ENCODE measurements at regions not wholly inside any gene's neighbourhood (a gene's known extent, or its start where the extent isn't known, plus 50 kb on each side); places are given as distances from the start of the nearest gene placed in this dataset.

DNA sequence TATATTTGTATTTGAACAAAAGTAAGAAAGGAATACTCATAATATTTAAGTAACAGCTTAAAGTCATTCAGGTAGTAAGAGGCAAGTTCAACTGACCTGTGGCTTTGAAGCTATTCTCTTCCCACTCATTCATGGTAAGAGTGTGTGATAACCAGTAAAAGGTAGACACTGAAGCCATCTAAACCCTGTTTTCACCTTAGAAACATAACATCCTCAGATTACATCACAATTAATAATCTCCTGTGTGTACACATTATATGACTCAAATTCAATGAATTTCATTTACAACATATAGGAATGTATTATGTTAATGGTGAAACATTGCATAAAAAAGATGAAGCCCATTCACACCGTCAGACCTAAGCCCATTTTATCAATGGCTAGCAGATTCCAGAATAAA, 364.8 kb upstream of the SNX7 start:
- in situ Hi-C loops (cut with MboI) (no loop called here), intact Hi-C loops (cut with micrococcal nuclease; ENCODE audit: unreplicated experiment) (no loop called here)
- Histone ChIP-seq H3K27me3 (replicated peaks in 1 of 2; ENCODE audit: control insufficient read depth in 2 of 2, insufficient read depth in 2 of 2, low read length in 1 of 2) (no peaks in the 10 kb centered on the region), H3K4me2 (ENCODE audit: control insufficient read depth, insufficient read depth) (no peak overlapping the region), H3K9me3 (replicated peaks; ENCODE audit: control insufficient read depth, insufficient read depth, low read length) (no peaks in the 10 kb centered on the region), H2AFZ (ENCODE audit: control insufficient read depth, low read depth, low read length) (no peak overlapping the region), H3K79me2 (ENCODE audit: control insufficient read depth, insufficient read depth, low read length) (no peaks in the 10 kb centered on the region), H3K27ac (ENCODE audit: control insufficient read depth, insufficient read depth) (no peak overlapping the region), H3K36me3 (ENCODE audit: control insufficient read depth in 2 of 2, insufficient read depth in 2 of 2, low read length in 1 of 2) (no peaks in the 10 kb centered on the region), H3K4me1 (ENCODE audit: control insufficient read depth, insufficient read depth, low read length) (no peaks in the 10 kb centered on the region), H3K9ac (ENCODE audit: control insufficient read depth, insufficient read depth, low read length) (no peak overlapping the region), H3K4me3 (no peak overlapping the region), H4K20me1 (ENCODE audit: control insufficient read depth, insufficient read depth) (no peaks in the 10 kb centered on the region)
- ChIA-PET CTCF (no interaction called here), POLR2A (interaction anchor here (0.6 kb wide), 1 partner anchor 113 kb away, joined by 3 read pairs; no protein-coding TSS in a partner anchor), RAD21 (ENCODE audit: unreplicated experiment) (interaction anchor here (0.7 kb wide), 1 partner anchor 1078 kb away, joined by 3 read pairs; no protein-coding TSS in a partner anchor), SMC1A (ENCODE audit: uncharacterized antibody, unreplicated experiment) (no interaction called here)
- FAIRE-seq (no peak), ATAC-seq (no peak), DNase-seq (ENCODE audit: low read depth, low spot score) (no peak)
- WGBS (ENCODE audit: insufficient coverage, insufficient replicate concordance, low lambda C conversion rate, missing lambda C conversion rate): 7% methylated on average over 1 of the region's 1 CpG
- TF ChIP-seq CREM (IDR thresholded peaks at IDR 0.05; ENCODE audit: low read depth) (no peak), IRF4 (IDR thresholded peaks at IDR 0.05; ENCODE audit: low read depth, low read length) (no peak), HDAC6 (IDR thresholded peaks at IDR 0.05; ENCODE audit: unreplicated experiment) (no peak), ASH2L (IDR thresholded peaks at IDR 0.05; ENCODE audit: borderline replicate concordance, low read depth) (no peak), EGR1 (IDR thresholded peaks at IDR 0.05; ENCODE audit: borderline replicate concordance in 1 of 2, low read depth in 2 of 2, low read length in 2 of 2) (no peak)
- TF ChIP-seq, protein P1, sequence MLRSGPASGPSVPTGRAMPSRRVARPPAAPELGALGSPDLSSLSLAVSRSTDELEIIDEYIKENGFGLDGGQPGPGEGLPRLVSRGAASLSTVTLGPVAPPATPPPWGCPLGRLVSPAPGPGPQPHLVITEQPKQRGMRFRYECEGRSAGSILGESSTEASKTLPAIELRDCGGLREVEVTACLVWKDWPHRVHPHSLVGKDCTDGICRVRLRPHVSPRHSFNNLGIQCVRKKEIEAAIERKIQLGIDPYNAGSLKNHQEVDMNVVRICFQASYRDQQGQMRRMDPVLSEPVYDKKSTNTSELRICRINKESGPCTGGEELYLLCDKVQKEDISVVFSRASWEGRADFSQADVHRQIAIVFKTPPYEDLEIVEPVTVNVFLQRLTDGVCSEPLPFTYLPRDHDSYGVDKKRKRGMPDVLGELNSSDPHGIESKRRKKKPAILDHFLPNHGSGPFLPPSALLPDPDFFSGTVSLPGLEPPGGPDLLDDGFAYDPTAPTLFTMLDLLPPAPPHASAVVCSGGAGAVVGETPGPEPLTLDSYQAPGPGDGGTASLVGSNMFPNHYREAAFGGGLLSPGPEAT (IDR thresholded peaks at IDR 0.05; ENCODE audit: low read depth): no peak
- BruUV-seq (replicated peaks): no TSS peak

DNA sequence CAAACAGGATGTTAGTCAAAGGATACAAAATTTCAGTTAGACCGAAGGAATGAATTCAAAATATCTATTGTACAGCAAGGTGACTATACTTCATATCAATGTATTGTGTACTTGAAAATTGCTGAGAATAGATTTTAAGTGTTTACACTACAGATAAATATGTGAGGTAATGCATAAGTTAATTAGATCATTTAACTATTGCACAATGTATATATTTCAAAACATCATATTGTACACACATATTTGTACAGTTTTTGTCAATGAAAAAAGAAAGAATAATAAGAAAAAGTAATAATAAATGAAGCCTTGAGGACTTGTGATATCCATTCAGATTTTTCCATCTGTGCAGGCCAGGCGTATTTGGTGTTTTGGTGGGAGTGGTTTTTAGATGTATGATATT, 367.4 kb upstream of the SNX7 start:
- H3K4me2 ChIP-seq (ENCODE audit: control insufficient read depth, insufficient read depth): no peak overlapping the region
- no peak overlapping the region for H3K9ac ChIP-seq (ENCODE audit: control insufficient read depth, insufficient read depth, low read length)
- no peaks in the 10 kb centered on the region for H3K4me1 ChIP-seq (ENCODE audit: control insufficient read depth, insufficient read depth, low read length)
- RAD21 ChIA-PET (ENCODE audit: unreplicated experiment): no interaction called here
- no peak overlapping the region for H3K27ac ChIP-seq (ENCODE audit: control insufficient read depth, insufficient read depth)
- H3K27me3 ChIP-seq (replicated peaks in 1 of 2; ENCODE audit: control insufficient read depth in 2 of 2, insufficient read depth in 2 of 2, low read length in 1 of 2): no peaks in the 10 kb centered on the region
- DNase-seq (ENCODE audit: low read depth, low spot score): no peak
- intact Hi-C loops (cut with micrococcal nuclease; ENCODE audit: unreplicated experiment) (no loop called here), in situ Hi-C loops (cut with MboI) (no loop called here)
- POLR2A ChIA-PET: no interaction called here
- WGBS (ENCODE audit: insufficient coverage, insufficient replicate concordance, low lambda C conversion rate, missing lambda C conversion rate): 56% methylated on average over 2 of the region's 2 CpGs
- CTCF ChIA-PET: no interaction called here
- FAIRE-seq: no peak
- SMC1A ChIA-PET (ENCODE audit: uncharacterized antibody, unreplicated experiment): interaction anchor here (1.2 kb wide), 1 partner anchor 18 kb away, joined by 4 read pairs; no protein-coding TSS in a partner anchor
- H4K20me1 ChIP-seq (ENCODE audit: control insufficient read depth, insufficient read depth): no peaks in the 10 kb centered on the region
- ATAC-seq: no peak
- H3K79me2 ChIP-seq (ENCODE audit: control insufficient read depth, insufficient read depth, low read length): no peaks in the 10 kb centered on the region
- no peaks in the 10 kb centered on the region for H3K9me3 ChIP-seq (replicated peaks; ENCODE audit: control insufficient read depth, insufficient read depth, low read length)
- H3K4me3 ChIP-seq: no peak overlapping the region
- no peaks in the 10 kb centered on the region for H3K36me3 ChIP-seq (ENCODE audit: control insufficient read depth in 2 of 2, insufficient read depth in 2 of 2, low read length in 1 of 2)
- H2AFZ ChIP-seq (ENCODE audit: control insufficient read depth, low read depth, low read length): no peak overlapping the region
- BruUV-seq (replicated peaks): no TSS peak
- TF ChIP-seq MTA3 (IDR thresholded peaks at IDR 0.05; ENCODE audit: borderline replicate concordance, low read length) (no peak), SREBF2 (IDR thresholded peaks at IDR 0.05; ENCODE audit: low read length) (no peak)
- TF ChIP-seq, protein P2, sequence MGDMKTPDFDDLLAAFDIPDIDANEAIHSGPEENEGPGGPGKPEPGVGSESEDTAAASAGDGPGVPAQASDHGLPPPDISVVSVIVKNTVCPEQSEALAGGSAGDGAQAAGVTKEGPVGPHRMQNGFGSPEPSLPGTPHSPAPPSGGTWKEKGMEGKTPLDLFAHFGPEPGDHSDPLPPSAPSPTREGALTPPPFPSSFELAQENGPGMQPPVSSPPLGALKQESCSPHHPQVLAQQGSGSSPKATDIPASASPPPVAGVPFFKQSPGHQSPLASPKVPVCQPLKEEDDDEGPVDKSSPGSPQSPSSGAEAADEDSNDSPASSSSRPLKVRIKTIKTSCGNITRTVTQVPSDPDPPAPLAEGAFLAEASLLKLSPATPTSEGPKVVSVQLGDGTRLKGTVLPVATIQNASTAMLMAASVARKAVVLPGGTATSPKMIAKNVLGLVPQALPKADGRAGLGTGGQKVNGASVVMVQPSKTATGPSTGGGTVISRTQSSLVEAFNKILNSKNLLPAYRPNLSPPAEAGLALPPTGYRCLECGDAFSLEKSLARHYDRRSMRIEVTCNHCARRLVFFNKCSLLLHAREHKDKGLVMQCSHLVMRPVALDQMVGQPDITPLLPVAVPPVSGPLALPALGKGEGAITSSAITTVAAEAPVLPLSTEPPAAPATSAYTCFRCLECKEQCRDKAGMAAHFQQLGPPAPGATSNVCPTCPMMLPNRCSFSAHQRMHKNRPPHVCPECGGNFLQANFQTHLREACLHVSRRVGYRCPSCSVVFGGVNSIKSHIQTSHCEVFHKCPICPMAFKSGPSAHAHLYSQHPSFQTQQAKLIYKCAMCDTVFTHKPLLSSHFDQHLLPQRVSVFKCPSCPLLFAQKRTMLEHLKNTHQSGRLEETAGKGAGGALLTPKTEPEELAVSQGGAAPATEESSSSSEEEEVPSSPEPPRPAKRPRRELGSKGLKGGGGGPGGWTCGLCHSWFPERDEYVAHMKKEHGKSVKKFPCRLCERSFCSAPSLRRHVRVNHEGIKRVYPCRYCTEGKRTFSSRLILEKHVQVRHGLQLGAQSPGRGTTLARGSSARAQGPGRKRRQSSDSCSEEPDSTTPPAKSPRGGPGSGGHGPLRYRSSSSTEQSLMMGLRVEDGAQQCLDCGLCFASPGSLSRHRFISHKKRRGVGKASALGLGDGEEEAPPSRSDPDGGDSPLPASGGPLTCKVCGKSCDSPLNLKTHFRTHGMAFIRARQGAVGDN (IDR thresholded peaks at IDR 0.05): no peak

Measured in GM12878 (cell line).